ENCODE measurements at regions not wholly inside any gene's neighbourhood (a gene's known extent, or its start where the extent isn't known, plus 50 kb on each side); places are given as distances from the start of the nearest gene placed in this dataset.
"Not testable (repeated sequence)": the region's sequence is repeated elsewhere in the genome, so short reads cannot be mapped to it uniquely, and the experiment has no call there.

GRCh38 chr1:146671588-146671987 lies 266.5 kb upstream of the NBPF12 start:
- not testable (repeated sequence) for H3K56ac ChIP-seq (ENCODE audit: insufficient read length, low read depth, low read length); H3K27me3 ChIP-seq (ENCODE audit: insufficient read depth, low read length); H2BK20ac ChIP-seq (ENCODE audit: low read depth, low read length, poor library complexity, severe bottlenecking); H3K4ac ChIP-seq (ENCODE audit: low read depth, low read length); H4K8ac ChIP-seq (replicated peaks; ENCODE audit: insufficient read length, low read depth, low read length); H3K4me3 Mint-ChIP-seq; H4K5ac ChIP-seq (ENCODE audit: insufficient read length, low read depth, low read length); DNase-seq; H2BK12ac ChIP-seq (ENCODE audit: insufficient read length, low read depth, low read length); H3K18ac ChIP-seq (ENCODE audit: insufficient read length, low read depth, low read length); H4K91ac ChIP-seq (ENCODE audit: insufficient read length, low read depth, low read length); H3K36me3 Mint-ChIP-seq (ENCODE audit: insufficient read depth in 1 of 3, low read depth in 3 of 3); H3K27me3 Mint-ChIP-seq (ENCODE audit: low read depth); H3K23ac ChIP-seq (ENCODE audit: insufficient read length, low read depth, low read length); H3K4me1 ChIP-seq (ENCODE audit: insufficient read depth, low read length); H2BK5ac ChIP-seq (ENCODE audit: insufficient read length, low read length); H3K9me3 Mint-ChIP-seq; H3T11ph ChIP-seq (ENCODE audit: low read length); H2BK120ac ChIP-seq (ENCODE audit: low read depth, low read length, poor library complexity, severe bottlenecking); H3K4me2 ChIP-seq (ENCODE audit: insufficient read depth, insufficient read length, low read length); H3K14ac ChIP-seq (ENCODE audit: insufficient read depth, low read length); H2BK15ac ChIP-seq (ENCODE audit: low read depth, low read length); H4K20me1 ChIP-seq (ENCODE audit: control insufficient read depth, insufficient read depth, insufficient read length); H3K9ac ChIP-seq (ENCODE audit: extremely low read depth, insufficient read length, low read length); H3K79me2 ChIP-seq (ENCODE audit: insufficient read depth, low read length); H3K9me3 ChIP-seq (ENCODE audit: control insufficient read depth, low read depth, low read length); H3K27ac Mint-ChIP-seq; H3K23me2 ChIP-seq (ENCODE audit: insufficient read length, low read depth, low read length, poor library complexity, severe bottlenecking); H3K4me1 Mint-ChIP-seq; H3K79me1 ChIP-seq (ENCODE audit: insufficient read depth, low read depth, low read length, poor library complexity, severe bottlenecking); H2AK5ac ChIP-seq (ENCODE audit: insufficient read length, low read length); H2AFZ ChIP-seq (ENCODE audit: low read length); H3K27ac ChIP-seq (ENCODE audit: insufficient read length, low read depth, low read length)
- WGBS (ENCODE audit: extremely low coverage, insufficient read length, low lambda C conversion rate) = no CpG with 5 or more reads among the region's 6 CpGs

- H4K20me1 ChIP-seq (ENCODE audit: control insufficient read depth, insufficient read depth, insufficient read length); H3K23me2 ChIP-seq (ENCODE audit: insufficient read length, low read depth, low read length, poor library complexity, severe bottlenecking); H3K4me3 Mint-ChIP-seq: not testable (repeated sequence)
Measured at GRCh38 chr1:146670832-146671566, 267.1 kb upstream of the NBPF12 start.

More at GRCh38 chr1:146670832-146671566, 267.1 kb upstream of the NBPF12 start:
- not testable (repeated sequence) for H4K5ac ChIP-seq (ENCODE audit: insufficient read length, low read depth, low read length); H3K56ac ChIP-seq (ENCODE audit: insufficient read length, low read depth, low read length); H3K36me3 Mint-ChIP-seq (ENCODE audit: insufficient read depth in 1 of 3, low read depth in 3 of 3); H2BK120ac ChIP-seq (ENCODE audit: low read depth, low read length, poor library complexity, severe bottlenecking); H4K8ac ChIP-seq (replicated peaks; ENCODE audit: insufficient read length, low read depth, low read length); H3T11ph ChIP-seq (ENCODE audit: low read length); H2BK5ac ChIP-seq (ENCODE audit: insufficient read length, low read length); H2AFZ ChIP-seq (ENCODE audit: low read length); H3K27me3 Mint-ChIP-seq (ENCODE audit: low read depth); H3K27ac ChIP-seq (ENCODE audit: insufficient read length, low read depth, low read length); H2BK15ac ChIP-seq (ENCODE audit: low read depth, low read length); H3K18ac ChIP-seq (ENCODE audit: insufficient read length, low read depth, low read length); H3K27ac Mint-ChIP-seq; H2BK12ac ChIP-seq (ENCODE audit: insufficient read length, low read depth, low read length); H3K14ac ChIP-seq (ENCODE audit: insufficient read depth, low read length); H2AK5ac ChIP-seq (ENCODE audit: insufficient read length, low read length); H3K4ac ChIP-seq (ENCODE audit: low read depth, low read length); H3K79me1 ChIP-seq (ENCODE audit: insufficient read depth, low read depth, low read length, poor library complexity, severe bottlenecking); H3K9me3 Mint-ChIP-seq; H2BK20ac ChIP-seq (ENCODE audit: low read depth, low read length, poor library complexity, severe bottlenecking); H3K79me2 ChIP-seq (ENCODE audit: insufficient read depth, low read length); H3K4me1 Mint-ChIP-seq; H3K23ac ChIP-seq (ENCODE audit: insufficient read length, low read depth, low read length); H3K4me2 ChIP-seq (ENCODE audit: insufficient read depth, insufficient read length, low read length); H3K9me3 ChIP-seq (ENCODE audit: control insufficient read depth, low read depth, low read length); H3K9ac ChIP-seq (ENCODE audit: extremely low read depth, insufficient read length, low read length); H4K91ac ChIP-seq (ENCODE audit: insufficient read length, low read depth, low read length); H3K27me3 ChIP-seq (ENCODE audit: insufficient read depth, low read length); DNase-seq; H3K4me1 ChIP-seq (ENCODE audit: insufficient read depth, low read length)
- WGBS (ENCODE audit: extremely low coverage, insufficient read length, low lambda C conversion rate) = no CpG with 5 or more reads among the region's 10 CpGs
